HepG2 (cell line): ENCODE measurements at regions not wholly inside any gene's neighbourhood (a gene's known extent, or its start where the extent isn't known, plus 50 kb on each side); places are given as distances from the start of the nearest gene placed in this dataset.

Source experiments
- ATAC-seq: fragments of 200-7000 bp; cut with Tn5 transposase; 3 replicates; pipeline ENCODE4 v1.9.1; 2020; ENCODE audit warnings: mild to moderate bottlenecking, moderate library complexity
- BruUV-seq: library from RNA; stranded (reverse); fragments of 400-500 nt; replicated peaks from 2 replicates; lab custom pipeline; 2021; lab: Mats Ljungman, UMichigan
- CTCF ChIA-PET: fragments of 300-600 bp; formaldehyde crosslinking; extraction: SDS; loops from one replicate; lab custom pipeline; 2021; ENCODE audit warnings: low total read pairs, inconsistent platforms, low intra/inter-chr PET ratio; lab: Yijun Ruan, JAX
- POLR2A ChIA-PET: fragments of 350-600 bp; sonication (Branson Sonifier 250); formaldehyde crosslinking; loops from one replicate; lab custom pipeline; 2020; ENCODE audit warnings: antibody characterized with exemption, inconsistent platforms; lab: Yijun Ruan, JAX
- DNase-seq: peaks from one replicate; pipeline ENCODE4 v3.0.0-alpha.2; 2015; ENCODE audit warnings: low spot score
- FAIRE-seq: peaks from 3 replicates; lab custom pipeline; 2011; peaks lifted over from hg19 to GRCh38; lab: Jason Lieb, UNC
- H2AFZ ChIP-seq: one replicate; pipeline ENCODE4 v1.6.1; 2011; ENCODE audit warnings: low read length, inconsistent platforms
- H3K27ac ChIP-seq: fragments of 300-600 bp; 3 replicates; pipeline ENCODE4 v1.8.0; 2011; ENCODE audit warnings: mixed run types, mild to moderate bottlenecking, mixed read lengths, low read length, inconsistent platforms; ENCODE audit not compliant: insufficient read depth; ENCODE audit errors: extremely low read length
- H3K27me3 ChIP-seq, 2 experiments: fragments of 200-600 bp in 1 of 2; 2 replicates in 1 of 2; 3 replicates in 1 of 2; pipeline versions ENCODE4 v1.6.0 to v1.8.0; 2011; ENCODE audit warnings: low read length in 2 of 2, mild to moderate bottlenecking in 2 of 2, moderate library complexity in 2 of 2, inconsistent platforms in 1 of 2; ENCODE audit not compliant: insufficient read depth in 2 of 2, control insufficient read depth in 1 of 2
- H3K36me3 ChIP-seq, 2 experiments: fragments of 200-600 bp in 1 of 2; replicated peaks in 1 of 2; 2 replicates in 1 of 2; 3 replicates in 1 of 2; pipeline versions ENCODE4 v1.5.1 to v1.8.0; 2011; ENCODE audit warnings: low read length in 2 of 2, inconsistent platforms in 1 of 2; ENCODE audit not compliant: insufficient read depth in 2 of 2, control insufficient read depth in 1 of 2
- H3K4me1 ChIP-seq: 2 replicates; pipeline ENCODE4 v1.5.1; 2012; ENCODE audit warnings: low read length, inconsistent platforms; ENCODE audit not compliant: insufficient read depth
- H3K4me2 ChIP-seq: 2 replicates; pipeline ENCODE4 v1.6.0; 2011; ENCODE audit warnings: low read depth, low read length, inconsistent platforms
- H3K4me3 ChIP-seq, 3 experiments: fragments of 200-600 bp in 1 of 3; sonication (generic), shearing (Covaris generic) in 1 of 3; replicated peaks in 1 of 3; 2 replicates each; pipeline ENCODE4 v1.5.1; 2011 to 2016; ENCODE audit warnings: low read length in 3 of 3, inconsistent platforms in 2 of 3, low read depth in 2 of 3, mild to moderate bottlenecking in 2 of 3, control low read depth in 1 of 3, mixed read lengths in 1 of 3; ENCODE audit not compliant: insufficient read depth in 1 of 3
- H3K79me2 ChIP-seq: one replicate; pipeline ENCODE4 v1.6.1; 2011; ENCODE audit warnings: low read length, inconsistent platforms; ENCODE audit not compliant: insufficient read depth
- H3K9ac ChIP-seq: 2 replicates; pipeline ENCODE4 v1.6.0; 2011; ENCODE audit warnings: mild to moderate bottlenecking, low read depth, low read length, inconsistent platforms; ENCODE audit not compliant: insufficient read depth
- H3K9me3 ChIP-seq: 2 replicates; pipeline ENCODE4 v1.5.1; 2012; ENCODE audit warnings: mild to moderate bottlenecking, low read length
- H4K20me1 ChIP-seq: 2 replicates; pipeline ENCODE4 v1.6.0; 2011; ENCODE audit warnings: inconsistent platforms, mild to moderate bottlenecking, low read length, moderate library complexity; ENCODE audit not compliant: insufficient read depth
- GABPA ChIP-seq, 2 experiments: IDR thresholded peaks; 2 replicates each; pipeline ENCODE4 v1.6.1; 2011 to 2016; ENCODE audit warnings: low read depth in 2 of 2, low read length in 1 of 2, missing biosample characterization in 1 of 2, missing genetic modification characterization in 1 of 2
- GRHL1 ChIP-seq: sonication (generic); formaldehyde crosslinking; conservative IDR thresholded peaks from 2 replicates; pipeline ENCODE4 v1.8.0; 2022; ENCODE audit warnings: missing genetic modification reagents
- IRX3 ChIP-seq: sonication (generic); formaldehyde crosslinking; IDR thresholded peaks from 2 replicates; pipeline ENCODE4 v1.8.1; 2023; ENCODE audit warnings: mild to moderate bottlenecking, low read depth, missing genetic modification reagents, borderline replicate concordance
- SSRP1 ChIP-seq: IDR thresholded peaks from 2 replicates; pipeline ENCODE4 v1.6.1; 2016; ENCODE audit warnings: control low read depth
- ZC3H4 ChIP-seq: sonication (generic); formaldehyde crosslinking; IDR thresholded peaks from 2 replicates; pipeline ENCODE4 v1.4.0; 2020; ENCODE audit warnings: missing genetic modification reagents, borderline replicate concordance
- ZNF687 ChIP-seq: sonication (generic); formaldehyde crosslinking; IDR thresholded peaks from 2 replicates; pipeline ENCODE4 v1.5.1; 2020; ENCODE audit warnings: mild to moderate bottlenecking, missing genetic modification reagents, moderate library complexity
- ZNF878 ChIP-seq: sonication (generic); formaldehyde crosslinking; IDR thresholded peaks from 2 replicates; pipeline ENCODE4 v1.8.1; 2023; ENCODE audit warnings: mild to moderate bottlenecking, missing genetic modification reagents, moderate library complexity
- WGBS: methylation state at CpG from one replicate; pipeline ENCODE4 v1.1.6; 2017; ENCODE audit warnings: low lambda C conversion rate; 5-methylcytosine and 5-hydroxymethylcytosine counted together
- in situ Hi-C: cut with HindIII; loops from 2 replicates; pipeline ENCODE4 v1.10.0; 2017; ENCODE audit warnings: low pct_unique_long_range_greater_than_20kb; ENCODE audit not compliant: extremely low pct_ligation_motif_present
- intact Hi-C: fragments of 100-400 bp; cut with micrococcal nuclease; formaldehyde crosslinking; loops from one replicate; pipeline ENCODE4 v1.10.0; 2022; ENCODE audit not compliant: unreplicated experiment

- FAIRE-seq: no peak
- no peak for DNase-seq
- H3K27me3 ChIP-seq: no peaks in the 10 kb centered on the region
- no peak overlapping the region for H3K9ac ChIP-seq
- TF ChIP-seq ZNF878: no peak
- no peak for TF ChIP-seq IRX3 (CRISPR knock-in tag)
- no peak for TF ChIP-seq SSRP1 (CRISPR knock-in tag)
- TF ChIP-seq ZC3H4 (CRISPR knock-in tag): no peak
- TF ChIP-seq GABPA (IDR thresholded peaks at IDR 0.05; ENCODE audit: low read depth, low read length): no peak
- TF ChIP-seq GABPA (CRISPR knock-in tag; IDR thresholded peaks at IDR 0.05; ENCODE audit: low read depth): no peak
- TF ChIP-seq ZNF687 (CRISPR knock-in tag): no peak
- no peak for TF ChIP-seq GRHL1 (CRISPR knock-in tag)
- TF ChIP-seq, all 625 proteins: peak for 0
- H4K20me1 ChIP-seq: no peaks in the 10 kb centered on the region
- in situ Hi-C loops (no loop called here), intact Hi-C loops (no loop called here)
- no peak for ATAC-seq
- no peaks in the 10 kb centered on the region for H3K36me3 ChIP-seq
- CTCF ChIA-PET: no interaction called here
- H3K9me3 ChIP-seq: no peaks in the 10 kb centered on the region
- no peak overlapping the region for H3K27ac ChIP-seq
- no peak overlapping the region for H3K4me2 ChIP-seq
- no peak overlapping the region for H2AFZ ChIP-seq
- H3K4me3 ChIP-seq: no peak overlapping the region
- BruUV-seq: no TSS peak
- 0% methylated on average over 1 of the region's 1 CpG for WGBS
- no peaks in the 10 kb centered on the region for H3K79me2 ChIP-seq
- no peaks in the 10 kb centered on the region for H3K4me1 ChIP-seq
- POLR2A ChIA-PET: no interaction called here
Measured at GRCh38 chr2:122643725-122644329, 888.4 kb downstream of the TSN start.
